NCI-H1092 treated with DMSO at 0.1 percent for 48 hours (cell line): ENCODE measurements at regions not wholly inside any gene's neighbourhood (a gene's known extent, or its start where the extent isn't known, plus 50 kb on each side); places are given as distances from the start of the nearest gene placed in this dataset.
"Not testable (repeated sequence)": the region's sequence is repeated elsewhere in the genome, so short reads cannot be mapped to it uniquely, and the experiment has no call there.

Source experiments
- DNase-seq: peaks from one replicate; lab custom pipeline; 2025; lab: John Stamatoyannopoulos, UW

DNA sequence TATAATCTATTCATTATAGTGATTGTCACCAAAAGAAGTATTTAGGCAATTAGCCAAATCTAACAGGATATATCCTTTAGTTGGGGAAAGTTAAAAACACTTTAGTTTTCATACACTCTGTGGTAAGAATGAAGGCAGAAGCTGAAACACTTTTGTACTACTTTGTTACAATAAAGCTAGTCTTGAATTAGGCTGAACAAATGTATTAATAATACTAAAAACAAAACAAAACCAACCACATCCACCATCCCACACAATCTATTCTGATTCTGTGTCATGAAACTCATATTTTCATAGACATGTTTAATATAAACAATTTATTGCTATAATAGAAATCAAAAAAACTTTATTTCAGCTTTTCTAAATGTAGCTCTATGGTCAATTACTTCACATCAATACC lies 508.8 kb downstream of the ZEB2 start:
- DNase-seq, result no peak

DNA sequence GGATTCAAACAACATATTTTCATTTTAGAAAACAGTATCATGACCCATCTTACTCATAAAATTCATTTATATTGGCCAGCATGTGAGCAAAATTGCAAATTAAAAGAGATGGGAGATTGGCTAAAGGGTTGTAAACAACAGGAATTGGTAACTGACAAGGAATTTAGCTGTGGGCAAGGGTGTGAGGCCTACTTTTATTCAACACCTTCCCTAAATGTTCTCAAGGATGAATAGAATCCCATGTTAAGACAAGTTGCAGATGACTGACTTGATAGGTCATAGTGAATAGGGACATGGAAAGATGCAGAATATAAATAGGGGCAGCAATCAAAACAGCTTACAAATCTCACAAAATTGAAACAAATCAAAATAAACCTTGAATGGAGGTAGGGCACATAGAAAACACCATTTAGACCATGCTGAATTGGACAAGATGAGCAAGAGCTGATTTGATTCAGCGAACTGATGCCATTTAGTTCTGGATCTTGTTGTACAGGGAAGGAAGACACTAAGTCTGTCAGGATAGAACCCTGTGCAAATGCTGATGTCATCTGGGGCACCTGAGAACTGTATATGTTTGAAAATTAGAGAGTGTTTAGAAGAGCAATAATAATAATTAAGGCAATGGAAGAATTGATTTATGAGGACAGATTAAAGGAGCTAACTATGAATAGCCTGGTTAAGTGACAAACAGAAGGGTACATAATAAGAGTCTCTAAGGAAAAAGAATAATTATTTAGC lies 509.7 kb downstream of the ZEB2 start:
- no peak for DNase-seq

DNA sequence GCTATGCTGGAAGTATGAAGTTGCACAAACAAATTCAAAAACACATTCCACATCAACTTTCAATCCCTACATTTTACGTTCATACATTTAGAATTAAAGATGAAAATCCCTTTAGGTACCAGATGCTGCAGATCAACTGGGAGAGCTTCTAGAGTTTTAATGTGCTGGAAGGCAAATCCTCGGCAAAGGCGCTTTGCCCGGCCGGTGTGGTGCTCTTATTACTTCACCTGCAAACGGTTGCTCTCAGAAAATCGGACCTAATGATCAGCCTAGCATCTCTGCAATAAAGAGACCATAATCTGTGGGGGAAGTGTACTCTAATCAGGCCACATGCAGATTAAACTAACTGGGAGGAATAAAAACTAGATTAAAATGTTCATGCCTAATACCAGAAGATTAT lies 513.8 kb downstream of the ZEB2 start:
- DNase-seq, result no peak

DNA sequence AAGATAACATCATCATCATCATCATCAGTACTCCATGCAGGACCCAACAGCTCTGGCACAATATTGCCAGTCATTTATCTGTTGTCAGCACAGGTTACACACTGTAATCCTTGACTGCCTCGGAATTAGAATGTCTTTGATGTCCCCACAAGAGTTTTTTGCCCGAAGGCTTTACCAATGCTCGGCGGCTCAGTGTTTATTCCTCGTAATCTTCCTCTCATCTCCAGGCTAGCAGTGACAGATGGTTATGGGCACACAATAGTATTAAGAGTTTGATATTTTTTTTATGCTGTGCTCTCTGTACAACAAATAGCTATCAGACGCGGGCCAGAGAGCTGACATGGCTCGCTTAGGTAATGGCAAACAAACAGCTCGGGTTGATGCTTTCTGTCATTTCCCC lies 515.2 kb downstream of the ZEB2 start:
- DNase-seq, result no peak

DNA sequence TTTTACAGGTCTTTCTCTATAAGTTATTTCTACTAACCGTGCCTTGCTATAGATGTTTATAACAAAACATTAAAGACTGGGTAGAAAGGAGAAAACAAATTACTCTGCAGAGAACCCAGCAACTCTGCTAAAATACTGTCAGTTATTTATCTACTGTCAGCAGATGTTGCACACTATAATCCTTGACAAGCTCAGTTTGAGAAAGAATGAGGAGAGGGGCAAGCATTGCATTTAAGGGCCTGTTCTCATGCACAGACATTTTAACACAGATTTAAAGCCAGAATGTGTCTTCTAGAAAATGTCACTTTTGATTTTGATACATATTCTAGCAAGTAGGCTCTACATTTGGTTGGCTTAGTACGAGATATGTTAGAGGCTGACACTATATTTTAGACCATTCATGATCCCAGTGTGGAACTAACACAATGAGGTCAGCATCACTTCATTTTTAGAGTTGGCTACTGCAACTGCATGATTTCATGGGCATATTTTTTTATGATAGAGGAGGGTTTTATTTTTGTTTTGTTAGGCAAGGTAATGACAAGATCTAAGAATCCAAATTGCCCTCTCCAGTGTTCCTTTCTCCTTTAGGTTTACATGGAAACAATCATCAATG lies 516.4 kb downstream of the ZEB2 start:
- no peak for DNase-seq

DNA sequence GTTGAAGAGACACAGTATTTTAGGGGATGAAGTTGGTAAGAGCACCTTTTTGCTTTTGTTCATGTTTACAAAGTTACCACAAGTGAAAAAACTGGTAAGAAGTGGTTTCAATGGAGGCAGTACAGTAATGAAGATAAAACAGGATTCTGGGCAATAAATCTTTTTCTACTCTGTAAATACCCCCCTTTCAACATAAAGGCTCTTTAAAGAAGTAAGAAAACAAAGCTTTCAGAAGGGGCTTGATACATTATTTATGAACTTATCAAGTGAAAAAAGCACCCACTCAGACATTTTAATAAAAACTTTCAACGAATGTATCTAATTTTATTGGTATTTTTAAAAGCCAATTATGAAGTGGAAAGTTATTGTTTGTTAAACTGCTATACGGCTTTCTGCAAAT lies 522.9 kb downstream of the ZEB2 start:
- no peak for DNase-seq

DNA sequence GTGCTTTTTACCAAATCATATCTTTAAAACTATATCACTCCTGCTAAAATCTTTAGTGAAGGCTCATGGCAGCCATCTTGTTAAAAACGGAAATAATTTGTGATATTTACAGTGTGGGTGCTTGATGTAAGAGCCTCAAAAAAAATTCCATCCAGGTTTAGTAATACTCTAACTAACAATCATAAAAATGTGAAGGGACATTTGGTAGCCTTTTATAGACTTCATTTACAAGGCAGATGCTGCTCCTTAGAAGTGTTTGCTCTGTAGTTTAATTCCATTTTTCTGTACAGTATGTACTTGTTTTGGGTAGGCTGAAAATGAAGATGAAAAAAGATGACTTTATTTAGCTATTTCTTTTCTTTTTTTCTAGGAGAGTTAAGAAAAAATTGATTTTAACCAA lies 525.0 kb downstream of the ZEB2 start:
- DNase-seq, result no peak

DNA sequence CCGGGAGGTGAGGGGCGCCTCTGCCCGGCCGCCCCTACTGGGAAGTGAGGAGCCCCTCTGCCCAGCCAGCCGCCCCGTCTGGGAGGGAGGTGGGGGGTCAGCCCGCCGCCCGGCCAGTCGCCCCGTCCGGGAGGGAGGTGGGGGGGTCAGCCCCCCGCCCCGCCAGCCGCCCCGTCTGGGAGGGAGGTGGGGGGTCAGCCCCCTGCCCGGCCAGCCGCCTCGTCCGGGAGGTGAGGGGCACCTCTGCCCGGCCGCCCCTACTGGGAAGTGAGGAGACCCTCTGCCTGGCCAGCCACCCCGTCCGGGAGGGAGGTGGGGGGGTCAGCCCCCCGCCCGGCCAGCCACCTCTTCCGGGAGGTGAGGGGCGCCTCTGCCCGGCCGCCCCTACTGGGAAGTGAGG lies 528.3 kb downstream of the ZEB2 start:
- DNase-seq, result not testable (repeated sequence)

DNA sequence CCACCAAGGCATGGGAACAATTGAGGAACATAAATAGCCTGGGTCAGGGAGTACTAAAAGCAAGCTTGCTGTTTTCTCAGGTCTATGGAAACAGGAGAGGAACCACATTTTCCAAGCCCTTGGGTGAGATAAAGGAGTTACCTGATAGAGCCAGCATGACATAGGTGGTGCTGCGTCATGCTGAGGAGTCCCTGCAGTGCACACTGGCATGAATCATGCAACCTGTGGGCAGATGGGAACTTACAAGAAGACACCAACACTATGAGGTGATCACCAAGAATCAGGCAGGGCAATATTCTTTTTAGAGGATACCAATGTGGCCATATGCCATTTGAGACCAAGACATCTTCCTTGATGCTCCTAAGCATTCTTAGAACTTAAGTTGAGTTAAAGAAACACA lies 531.8 kb downstream of the ZEB2 start:
- no peak for DNase-seq

DNA sequence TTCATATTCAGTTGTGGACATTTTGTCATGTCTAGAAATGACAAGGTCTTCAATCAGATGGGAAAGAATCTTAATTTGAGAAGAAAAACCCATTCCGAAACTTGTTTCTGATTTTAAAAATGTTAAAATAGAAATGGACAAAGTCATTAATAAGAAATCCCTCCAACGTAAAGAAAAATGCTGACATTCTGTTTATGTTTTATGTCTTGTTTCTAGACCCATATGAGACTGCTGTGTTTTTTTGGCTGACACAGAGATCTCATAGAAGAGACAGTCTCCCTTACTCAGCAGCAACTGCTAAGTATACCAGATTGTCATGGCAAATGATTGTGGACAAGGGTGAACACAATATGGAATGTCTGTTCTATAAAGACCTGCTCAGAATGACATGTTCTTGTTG lies 538.5 kb downstream of the ZEB2 start:
- no peak for DNase-seq

DNA sequence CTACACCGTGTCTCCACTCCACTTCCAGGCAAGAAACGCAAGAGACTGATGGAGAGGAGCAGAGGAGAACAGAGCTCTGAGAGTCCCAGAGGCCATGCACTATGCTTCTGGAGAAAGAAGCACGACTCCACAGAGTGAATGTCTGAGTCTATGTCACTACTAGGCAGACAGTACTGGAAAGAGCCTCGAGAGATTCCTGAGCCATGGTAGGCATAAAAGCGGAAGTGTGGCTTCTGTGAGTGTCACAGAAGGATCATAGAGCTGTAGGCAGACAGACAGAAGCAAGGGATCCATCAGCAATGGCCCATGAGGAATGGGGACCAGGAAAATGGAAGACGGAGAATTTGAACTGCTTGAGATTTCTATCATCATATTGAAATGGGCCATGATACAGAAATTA lies 542.6 kb downstream of the ZEB2 start:
- no peak for DNase-seq

DNA sequence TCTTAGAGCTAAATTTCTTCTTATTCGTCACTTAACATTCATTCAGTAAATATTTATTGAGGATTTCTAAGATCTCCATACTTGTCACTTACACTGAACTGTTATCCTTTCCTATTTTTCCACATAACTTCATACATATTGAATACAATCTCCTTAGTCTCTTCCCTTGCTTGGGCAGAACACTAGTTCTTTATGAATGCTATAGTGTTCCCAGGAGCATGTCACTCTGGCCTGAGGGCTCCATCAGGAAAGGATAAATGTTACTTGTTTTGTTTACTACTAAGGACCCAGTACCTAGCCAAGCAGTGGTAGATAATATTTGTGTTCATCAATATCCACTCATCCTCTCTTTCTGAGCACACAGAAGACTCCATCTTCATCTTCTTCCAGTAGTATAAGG lies 544.7 kb downstream of the ZEB2 start:
- no peak for DNase-seq

DNA sequence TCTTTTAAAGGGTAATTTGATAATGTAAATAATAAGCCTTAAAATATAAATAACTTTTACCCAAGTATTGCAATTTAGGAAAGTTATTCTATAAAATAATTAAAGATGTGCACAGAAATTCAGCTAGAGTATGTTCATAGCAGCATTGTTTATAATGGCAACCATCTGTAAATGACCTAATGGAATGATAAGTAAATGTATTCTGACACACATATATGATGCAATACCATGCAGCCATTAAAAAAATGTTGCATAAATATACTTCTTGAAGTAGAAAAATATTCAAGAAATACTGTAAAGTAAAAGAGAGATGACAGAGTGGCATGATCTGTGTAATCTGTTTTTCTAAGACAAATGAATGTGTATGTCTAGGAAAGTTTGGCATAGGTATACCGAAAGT lies 545.7 kb downstream of the ZEB2 start:
- DNase-seq, result no peak

DNA sequence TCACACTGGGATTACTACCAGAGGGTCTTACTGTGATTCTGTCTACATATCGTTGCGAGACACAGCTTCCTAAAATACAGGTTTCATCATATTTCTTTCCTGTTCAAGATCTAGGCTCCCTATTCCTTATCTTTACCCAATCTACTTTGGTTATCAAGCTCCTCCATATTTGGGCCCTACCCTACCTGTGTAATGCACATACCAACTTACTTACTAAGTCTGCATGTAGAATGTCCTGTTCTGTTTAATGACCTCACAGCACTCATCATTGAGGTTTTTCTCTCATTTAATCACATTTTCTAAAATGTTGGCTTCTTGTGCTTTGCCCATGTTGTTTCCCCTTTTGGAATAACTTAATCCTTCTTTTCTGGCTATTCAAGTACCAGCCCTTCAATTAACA lies 551.1 kb downstream of the ZEB2 start:
- no peak for DNase-seq

DNA sequence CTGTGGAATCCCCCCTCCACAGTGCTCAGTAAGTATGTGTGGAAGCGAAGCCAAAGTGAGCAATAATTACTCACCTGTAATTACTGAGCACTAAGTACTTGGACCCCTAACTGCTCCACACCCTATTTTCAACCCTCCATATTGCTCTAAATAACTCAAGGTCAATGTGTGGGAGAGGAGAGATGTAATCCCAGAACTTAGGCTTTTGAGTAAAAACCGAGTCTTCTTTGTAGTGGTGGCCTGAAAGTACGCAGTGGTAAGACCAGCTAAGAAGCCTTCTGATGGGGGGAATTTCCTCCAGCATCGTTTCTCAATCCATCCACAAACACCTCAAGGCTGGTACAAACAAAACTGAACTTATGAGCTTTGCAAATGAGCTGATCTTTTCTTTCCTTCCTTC lies 551.6 kb downstream of the ZEB2 start:
- DNase-seq, result no peak

DNA sequence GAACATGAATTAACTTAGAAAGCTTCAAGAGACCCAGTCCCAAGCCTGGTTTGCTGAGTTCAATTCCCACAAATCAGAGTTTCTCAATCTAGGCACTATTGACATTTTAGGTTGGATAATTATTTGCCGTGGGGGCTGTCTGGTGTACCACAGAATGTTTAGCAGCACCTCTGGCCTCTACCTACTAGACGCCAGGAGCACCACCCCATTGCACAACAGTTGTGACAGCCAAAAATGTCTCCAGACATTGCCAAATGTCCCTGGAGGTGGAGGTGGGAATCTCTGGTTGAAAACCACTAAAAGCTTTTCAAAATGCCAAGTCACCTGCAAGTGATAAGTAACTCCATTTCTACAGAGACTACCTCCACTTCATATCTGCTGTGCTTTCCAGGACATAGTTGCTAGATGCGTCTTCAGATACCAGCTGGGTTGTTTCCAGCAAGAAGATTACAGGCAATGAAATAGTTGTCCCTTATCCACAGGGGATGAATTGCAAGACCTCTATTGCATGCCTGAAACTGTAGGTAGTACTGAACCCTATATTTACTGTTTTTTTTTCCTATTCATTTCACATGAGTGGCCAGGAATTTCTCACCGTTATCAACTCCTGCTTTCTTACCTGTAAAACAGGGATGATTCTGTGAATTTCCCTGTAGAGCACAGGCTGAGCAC lies 554.3 kb downstream of the ZEB2 start:
- no peak for DNase-seq

DNA sequence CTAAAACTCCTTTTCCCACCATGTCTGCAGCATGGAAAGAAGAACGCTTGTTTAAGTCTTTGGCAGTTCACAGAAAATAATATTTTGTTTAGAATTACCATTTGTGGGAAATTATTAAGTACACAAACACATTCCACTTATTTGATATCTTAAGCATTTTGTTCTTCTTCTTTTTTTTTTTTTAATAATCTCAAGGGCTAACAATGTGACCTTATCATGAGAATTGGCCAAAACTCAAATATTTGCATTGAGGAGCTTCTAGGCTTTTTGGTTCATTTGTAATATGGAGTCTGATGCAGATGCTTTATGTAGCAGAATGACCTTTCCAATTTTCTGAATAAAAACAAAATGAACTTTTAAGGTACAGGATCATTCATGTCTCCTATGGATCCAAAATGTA lies 555.0 kb downstream of the ZEB2 start:
- no peak for DNase-seq

DNA sequence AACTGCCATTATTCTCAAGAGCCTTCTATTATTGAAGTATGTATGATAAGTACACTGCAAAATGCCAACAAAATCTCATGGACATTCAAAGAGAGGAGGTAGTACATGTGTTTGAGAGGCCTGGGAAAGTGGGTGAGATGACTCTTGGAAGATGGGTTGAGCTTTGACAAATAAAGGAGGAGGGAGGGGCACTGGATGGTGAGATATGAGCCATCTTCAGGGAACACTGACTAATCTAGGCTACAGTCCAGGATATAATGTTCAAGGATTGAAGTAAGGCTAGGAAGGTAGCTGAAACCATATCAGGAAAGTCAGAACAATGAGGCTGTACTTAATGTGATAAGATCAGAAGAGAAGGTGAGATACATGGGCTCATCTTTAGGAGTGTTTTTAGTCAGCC lies 559.7 kb downstream of the ZEB2 start:
- no peak for DNase-seq

DNA sequence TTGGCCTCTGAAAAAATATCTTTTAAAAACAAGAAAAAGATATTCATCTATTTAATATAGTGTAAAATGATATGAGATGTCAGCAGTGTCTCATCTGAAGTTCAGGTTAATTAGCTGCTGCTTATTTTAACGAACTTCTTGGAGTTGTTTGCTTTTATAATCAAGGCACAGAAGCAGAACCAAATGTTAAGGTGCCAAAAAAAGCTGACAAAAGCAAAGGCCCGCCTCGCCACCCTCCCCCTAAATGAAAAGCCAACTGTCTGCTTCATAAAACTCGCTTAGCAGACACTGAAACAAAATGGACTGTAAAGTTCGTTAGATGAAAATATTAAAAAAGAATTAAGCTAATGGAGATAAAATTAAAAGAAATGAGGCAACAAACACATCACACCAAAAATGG lies 562.6 kb downstream of the ZEB2 start:
- DNase-seq, result no peak

DNA sequence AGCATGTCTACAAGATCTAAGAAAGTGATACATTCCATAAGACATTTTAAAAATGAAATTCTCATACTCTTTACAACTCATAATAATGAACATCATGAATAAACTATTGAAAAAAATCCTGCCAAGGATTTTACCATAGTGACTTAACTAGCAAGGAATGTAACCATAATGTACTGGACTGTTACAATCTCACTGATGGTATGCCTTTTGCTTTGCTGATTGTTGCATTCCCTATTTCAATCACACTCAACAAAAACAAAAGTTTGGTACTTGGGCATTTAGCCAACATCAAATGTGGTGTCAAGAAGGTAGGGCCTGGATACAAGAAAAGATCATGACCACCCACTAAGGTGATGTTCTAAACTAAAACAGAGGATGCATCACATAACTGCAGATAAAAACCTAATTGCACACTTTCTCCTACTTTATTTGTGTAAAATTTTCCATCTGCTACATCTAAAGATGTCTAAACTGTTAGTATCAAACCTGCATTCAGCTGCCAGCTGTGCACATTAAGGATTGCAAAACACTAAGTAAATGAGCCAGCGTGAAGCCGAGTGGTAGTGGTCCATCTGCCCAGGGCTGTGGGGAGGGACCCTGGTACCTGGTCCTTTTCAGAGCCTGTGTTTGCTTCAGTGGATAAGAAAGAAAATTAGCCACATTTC lies 564.4 kb downstream of the ZEB2 start:
- no peak for DNase-seq

DNA sequence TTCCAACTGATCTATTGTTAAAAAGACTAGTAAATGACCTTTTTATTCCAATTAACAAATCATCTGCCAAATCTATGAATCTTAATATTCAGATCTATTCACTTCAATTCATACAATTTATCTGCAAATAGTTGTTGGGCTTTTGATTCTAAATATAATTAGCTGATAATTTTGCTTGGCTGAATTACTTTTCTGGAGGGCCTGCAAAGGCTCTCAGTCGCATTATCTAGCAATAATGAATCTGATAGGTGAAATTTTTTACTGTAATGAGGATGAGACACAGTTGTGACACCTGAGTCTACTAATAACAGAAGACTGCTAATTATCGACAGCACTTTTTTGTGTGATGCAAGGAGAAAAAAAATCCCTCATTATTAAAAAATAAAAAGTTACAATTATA lies 565.1 kb downstream of the ZEB2 start:
- DNase-seq, result no peak

DNA sequence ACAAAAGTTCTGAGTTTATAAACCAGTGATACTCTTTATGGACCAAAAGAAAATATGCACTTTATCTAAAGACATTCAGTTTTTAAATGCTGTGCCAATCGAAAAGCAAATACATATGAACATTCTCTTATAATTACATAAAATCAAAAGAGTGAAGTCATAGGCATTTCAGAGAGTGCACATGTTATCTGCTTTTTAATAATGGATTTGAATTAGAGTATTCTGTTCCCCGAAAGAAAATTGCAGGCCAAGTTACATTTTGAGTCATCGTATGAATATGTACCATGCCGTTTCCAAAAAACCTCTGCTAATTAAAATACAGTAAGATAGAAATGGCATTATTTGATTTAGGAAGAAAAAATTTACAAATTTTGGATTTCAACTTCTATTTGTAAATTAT lies 565.7 kb downstream of the ZEB2 start:
- DNase-seq, result no peak

DNA sequence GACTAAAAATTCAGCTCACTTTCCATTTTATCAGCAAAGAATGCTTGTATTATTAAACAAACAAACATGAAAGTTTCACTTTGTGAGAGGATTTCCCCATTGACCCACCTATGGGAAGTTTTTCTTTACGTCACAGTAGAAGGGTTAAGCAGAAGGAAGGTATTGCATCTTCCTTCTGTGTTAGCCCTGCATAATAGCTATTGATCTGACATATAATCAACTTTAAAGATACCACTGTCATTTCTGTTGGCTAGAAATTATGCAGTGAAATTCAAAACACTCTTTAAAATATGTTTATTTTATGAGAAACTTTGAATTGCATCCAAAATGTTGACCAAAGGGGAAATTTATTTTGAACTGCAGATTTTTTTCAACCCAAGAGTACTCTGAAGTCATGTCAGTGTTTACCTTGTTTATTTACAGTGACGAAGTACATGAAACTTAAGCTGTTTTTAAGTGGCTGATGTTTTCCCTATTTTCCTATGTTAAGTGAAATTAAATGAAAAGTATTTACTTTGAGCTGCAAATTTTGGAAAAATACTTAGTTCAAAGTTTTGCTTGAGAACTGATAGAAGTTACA lies 566.4 kb downstream of the ZEB2 start:
- DNase-seq, result no peak
